ENCODE measurements at regions not wholly inside any gene's neighbourhood (a gene's known extent, or its start where the extent isn't known, plus 50 kb on each side); places are given as distances from the start of the nearest gene placed in this dataset.

DNA sequence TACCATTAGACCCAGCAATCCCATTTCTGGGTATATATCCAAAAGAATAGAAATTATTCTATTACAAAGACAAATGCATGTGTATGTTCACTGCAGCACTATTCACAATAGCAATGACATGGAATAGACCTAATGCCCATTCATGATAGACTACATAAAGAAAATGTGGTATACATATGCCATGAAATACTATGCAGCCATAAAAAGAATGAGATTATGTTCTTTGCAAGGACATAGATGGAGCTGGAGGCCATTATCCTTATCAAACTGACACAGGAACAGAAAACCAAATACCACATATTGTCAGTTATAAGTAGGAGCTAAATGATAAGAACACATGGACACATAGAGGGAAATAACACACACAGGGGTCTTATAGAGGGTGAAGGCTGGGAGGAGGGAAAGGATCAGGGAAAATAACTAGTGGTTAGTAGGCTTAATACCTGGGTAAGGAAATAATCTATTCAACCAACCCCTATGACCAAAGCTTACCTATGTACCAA is 366.8 kb downstream of the EDEM1 start:
- H3K4me3 ChIP-seq (ENCODE audit: low read length) = no peak overlapping the region
- DNase-seq (ENCODE audit: low read depth) = no peak
- TF ChIP-seq, protein P1, sequence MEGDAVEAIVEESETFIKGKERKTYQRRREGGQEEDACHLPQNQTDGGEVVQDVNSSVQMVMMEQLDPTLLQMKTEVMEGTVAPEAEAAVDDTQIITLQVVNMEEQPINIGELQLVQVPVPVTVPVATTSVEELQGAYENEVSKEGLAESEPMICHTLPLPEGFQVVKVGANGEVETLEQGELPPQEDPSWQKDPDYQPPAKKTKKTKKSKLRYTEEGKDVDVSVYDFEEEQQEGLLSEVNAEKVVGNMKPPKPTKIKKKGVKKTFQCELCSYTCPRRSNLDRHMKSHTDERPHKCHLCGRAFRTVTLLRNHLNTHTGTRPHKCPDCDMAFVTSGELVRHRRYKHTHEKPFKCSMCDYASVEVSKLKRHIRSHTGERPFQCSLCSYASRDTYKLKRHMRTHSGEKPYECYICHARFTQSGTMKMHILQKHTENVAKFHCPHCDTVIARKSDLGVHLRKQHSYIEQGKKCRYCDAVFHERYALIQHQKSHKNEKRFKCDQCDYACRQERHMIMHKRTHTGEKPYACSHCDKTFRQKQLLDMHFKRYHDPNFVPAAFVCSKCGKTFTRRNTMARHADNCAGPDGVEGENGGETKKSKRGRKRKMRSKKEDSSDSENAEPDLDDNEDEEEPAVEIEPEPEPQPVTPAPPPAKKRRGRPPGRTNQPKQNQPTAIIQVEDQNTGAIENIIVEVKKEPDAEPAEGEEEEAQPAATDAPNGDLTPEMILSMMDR (conservative IDR thresholded peaks at IDR 0.05; ENCODE audit: low read length) = no peak

DNA sequence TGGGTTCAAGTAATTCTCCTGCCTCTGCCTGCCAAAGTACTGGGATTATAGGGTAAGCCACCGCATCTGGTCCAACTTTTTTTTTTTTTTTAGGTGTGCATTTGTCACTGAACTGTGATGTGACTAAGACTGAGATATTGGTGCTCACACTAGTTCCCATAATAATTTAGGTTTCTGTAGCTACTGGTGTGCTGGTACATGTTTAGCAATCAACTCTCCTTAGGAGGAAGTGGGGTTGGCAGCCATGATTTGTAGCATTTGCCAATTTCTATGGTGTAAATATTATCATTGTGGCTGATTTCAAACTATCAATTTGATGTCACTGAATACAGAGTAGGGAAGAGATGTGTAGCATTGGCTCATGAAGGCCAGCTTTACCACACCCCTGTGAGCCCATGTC is 372.7 kb downstream of the EDEM1 start:
- TF ChIP-seq, protein P1 (conservative IDR thresholded peaks at IDR 0.05; ENCODE audit: low read length) = no peak
- no peak for DNase-seq (ENCODE audit: low read depth)
- no peak overlapping the region for H3K4me3 ChIP-seq (ENCODE audit: low read length)

DNA sequence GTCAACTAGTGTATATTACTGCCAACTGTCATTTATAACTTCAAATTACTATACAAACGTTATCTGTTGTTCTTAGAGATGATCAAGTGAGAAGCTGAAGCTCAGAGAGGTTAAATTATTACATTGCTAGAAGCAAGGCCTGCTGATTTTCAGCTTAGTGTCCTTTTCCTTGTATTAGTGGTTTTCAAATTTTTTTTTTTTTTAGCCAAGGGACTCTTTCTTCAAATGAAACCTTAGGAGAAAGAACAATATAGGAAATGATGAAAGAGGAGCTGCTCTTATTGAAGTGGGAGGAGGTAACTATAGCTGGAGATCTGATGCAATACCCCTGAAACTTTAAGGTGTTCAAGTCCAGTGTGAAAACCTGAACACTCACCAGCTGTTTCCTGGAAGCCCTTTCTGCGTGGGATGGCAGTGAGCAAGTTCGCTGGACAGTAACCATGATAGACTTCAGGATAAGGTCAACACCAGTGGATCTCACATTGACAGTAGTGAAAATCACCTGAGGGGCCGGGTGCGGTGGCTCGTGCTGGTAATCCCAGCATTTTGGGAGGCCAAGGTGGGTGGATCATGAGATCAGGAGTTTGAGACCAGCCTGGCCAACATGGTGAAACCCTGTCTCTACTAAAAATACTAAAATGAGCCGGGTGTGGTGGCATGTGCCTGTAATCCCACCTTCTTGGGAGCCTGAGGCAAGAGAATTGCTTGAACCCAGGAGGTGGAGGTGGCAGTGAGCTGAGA is 376.2 kb downstream of the EDEM1 start:
- no peak overlapping the region for H3K4me3 ChIP-seq (ENCODE audit: low read length)
- no peak for DNase-seq (ENCODE audit: low read depth)
- TF ChIP-seq, protein P1 (conservative IDR thresholded peaks at IDR 0.05; ENCODE audit: low read length) = no peak

DNA sequence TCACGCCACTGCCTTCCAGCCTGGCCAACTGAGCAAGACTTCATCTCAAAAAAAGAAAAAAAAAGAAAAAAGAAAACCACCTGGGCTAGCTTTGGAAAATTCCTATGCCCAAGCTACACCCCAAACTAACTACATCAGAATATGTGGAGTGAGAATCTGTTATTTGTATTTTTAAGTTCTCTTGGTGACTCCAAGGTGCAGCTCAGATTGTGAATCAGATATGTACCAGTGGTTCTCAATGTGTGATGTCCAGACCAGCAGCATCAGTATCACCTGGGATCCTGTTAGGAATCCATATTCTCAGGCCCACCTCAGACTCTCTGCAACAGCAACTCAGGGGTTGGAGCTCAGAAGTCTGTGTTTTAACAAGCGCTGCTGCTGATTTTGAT is 376.8 kb downstream of the EDEM1 start:
- H3K4me3 ChIP-seq (ENCODE audit: low read length) = no peak overlapping the region
- TF ChIP-seq, protein P1 (conservative IDR thresholded peaks at IDR 0.05; ENCODE audit: low read length) = no peak
- DNase-seq (ENCODE audit: low read depth) = no peak

DNA sequence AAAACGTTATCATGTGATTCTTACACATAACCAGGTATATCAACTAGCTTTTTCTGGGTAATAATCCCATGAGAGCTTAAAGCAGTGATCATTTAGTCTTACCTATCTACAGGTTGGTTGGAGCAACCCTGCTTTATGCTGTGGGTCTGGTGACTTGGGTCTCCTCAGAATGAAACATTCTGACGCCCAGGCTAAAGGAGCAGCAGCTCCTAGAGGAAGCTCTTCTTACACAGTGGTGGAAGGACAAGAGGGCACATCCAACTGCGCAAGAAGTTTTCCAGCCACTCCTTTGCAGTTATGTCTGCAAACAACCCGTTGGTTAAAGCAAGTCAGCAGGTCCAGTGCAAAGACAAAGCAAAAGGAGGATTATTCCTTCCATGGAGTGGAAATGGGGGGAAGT is 377.5 kb downstream of the EDEM1 start:
- no peak for DNase-seq (ENCODE audit: low read depth)
- TF ChIP-seq, protein P1 (conservative IDR thresholded peaks at IDR 0.05; ENCODE audit: low read length) = no peak

DNA sequence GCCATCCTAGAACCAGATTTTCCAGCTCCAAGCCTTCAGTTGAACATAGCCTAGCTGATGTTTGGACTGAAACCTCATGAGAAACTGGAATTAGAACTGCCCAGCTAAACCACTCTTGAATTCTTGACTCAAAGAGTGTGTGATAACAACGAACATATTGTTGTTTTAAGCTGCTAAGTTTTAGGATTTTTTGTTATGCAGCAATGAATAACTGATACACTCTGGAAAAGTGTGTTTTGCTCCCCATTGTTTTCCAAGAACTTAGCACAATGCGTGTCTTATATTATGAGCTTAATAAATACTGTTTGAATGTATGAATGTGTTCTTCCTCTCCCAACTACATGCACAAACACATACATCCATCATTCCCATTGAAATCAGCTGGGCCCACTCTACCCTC is 379.6 kb downstream of the EDEM1 start:
- TF ChIP-seq, protein P1 (conservative IDR thresholded peaks at IDR 0.05; ENCODE audit: low read length) = no peak
- no peak for DNase-seq (ENCODE audit: low read depth)
- no peak overlapping the region for H3K4me3 ChIP-seq (ENCODE audit: low read length)

More for the DNA sequence above, 377.5 kb downstream of the EDEM1 start:
- no peak overlapping the region for H3K4me3 ChIP-seq (ENCODE audit: low read length)

DNA sequence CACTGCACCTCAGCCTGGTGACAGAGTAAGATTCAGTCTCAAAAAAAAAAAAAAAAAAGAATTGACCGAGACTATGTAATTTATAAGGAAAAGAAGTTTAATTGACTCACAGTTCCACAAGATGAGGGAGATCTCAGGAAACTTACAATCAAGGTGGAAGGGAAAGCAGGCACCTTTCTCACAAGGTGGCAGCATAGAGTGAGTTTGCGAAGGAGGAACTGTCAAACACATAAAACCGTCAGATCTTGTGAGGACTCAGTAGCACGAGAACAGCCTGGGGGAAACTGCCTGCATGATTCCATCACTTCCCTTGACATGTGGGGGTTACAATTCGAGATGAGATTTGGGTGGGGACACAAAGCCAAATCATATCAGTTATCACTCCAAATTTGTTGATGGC is 380.9 kb downstream of the EDEM1 start:
- TF ChIP-seq, protein P1 (conservative IDR thresholded peaks at IDR 0.05; ENCODE audit: low read length) = no peak
- H3K4me3 ChIP-seq (ENCODE audit: low read length) = no peak overlapping the region
- no peak for DNase-seq (ENCODE audit: low read depth)

Measured in AG10803 (cell line).